Stimulated activated CD8-positive, alpha-beta memory T cell treated with anti-CD3 and anti-CD28 coated beads, Interleukin-15, amount 100 ng/mL, for 24 hours (primary cell): ENCODE measurements at regions not wholly inside any gene's neighbourhood (a gene's known extent, or its start where the extent isn't known, plus 50 kb on each side); places are given as distances from the start of the nearest gene placed in this dataset.

Experiments used
- DNase-seq: peaks from one replicate; pipeline ENCODE4 v3.0.0-alpha.2; 2020; ENCODE audit warnings: low read depth

GRCh38 chr5:165956854-165957253 is 2334.6 kb upstream of the WWC1 start:
- no peak for DNase-seq

- DNase-seq: no peak
Measured at GRCh38 chr5:165981671-165982070, 2309.8 kb upstream of the WWC1 start.

GRCh38 chr5:165996201-165996875 is 2295.1 kb upstream of the WWC1 start:
- DNase-seq: no peak

- DNase-seq: no peak
Measured at GRCh38 chr5:165999693-166000320, 2291.6 kb upstream of the WWC1 start.

- no peak for DNase-seq
Measured at GRCh38 chr5:166004006-166004405, 2287.4 kb upstream of the WWC1 start.

- no peak for DNase-seq
Measured at GRCh38 chr5:166013415-166013814, 2278.0 kb upstream of the WWC1 start.

DNA sequence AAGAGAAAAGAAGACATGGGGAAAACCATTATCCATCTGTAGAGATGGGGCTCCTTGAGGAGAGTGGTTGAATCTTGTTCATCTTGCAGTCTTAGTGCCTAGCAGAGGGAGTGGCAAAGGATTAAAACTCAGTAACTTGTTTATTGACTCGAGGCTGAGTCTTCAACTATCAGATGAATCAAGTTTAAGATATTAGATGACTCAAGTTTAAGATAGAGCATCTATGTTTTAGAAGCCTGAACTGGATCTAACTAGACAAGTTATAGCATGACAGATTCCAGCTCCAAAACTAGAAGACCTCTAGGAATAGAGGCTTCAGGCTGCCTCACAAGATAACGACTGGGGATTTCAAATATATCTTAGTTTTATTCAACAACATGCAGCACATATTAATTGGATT is 2277.2 kb upstream of the WWC1 start:
- no peak for DNase-seq

- DNase-seq: no peak
Measured at GRCh38 chr5:166018716-166019115, 2272.7 kb upstream of the WWC1 start.

- DNase-seq: no peak
Measured at GRCh38 chr5:166022065-166022464, 2269.4 kb upstream of the WWC1 start.

DNA sequence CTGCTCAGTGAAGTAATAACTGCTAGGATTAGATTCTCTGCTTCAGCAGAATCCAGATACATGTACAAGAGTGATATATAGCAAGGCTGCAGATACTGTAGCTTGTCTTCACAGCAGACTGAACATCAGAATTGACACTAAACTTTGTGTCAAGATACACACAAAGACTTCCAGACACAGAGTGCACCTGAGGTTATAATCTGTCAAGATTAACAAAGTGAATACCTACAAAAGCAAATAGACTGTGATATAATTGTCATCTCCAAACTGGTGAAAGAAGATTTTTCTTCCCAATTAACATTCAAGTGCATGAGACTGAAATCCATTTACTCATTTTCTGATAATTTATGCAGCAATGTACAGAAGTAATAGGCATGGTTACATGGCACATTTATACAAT is 2266.5 kb upstream of the WWC1 start:
- DNase-seq: no peak

- no peak for DNase-seq
Measured at GRCh38 chr5:166027582-166027981, 2263.9 kb upstream of the WWC1 start.

- no peak for DNase-seq
Measured at GRCh38 chr5:166031926-166032325, 2259.5 kb upstream of the WWC1 start.

DNA sequence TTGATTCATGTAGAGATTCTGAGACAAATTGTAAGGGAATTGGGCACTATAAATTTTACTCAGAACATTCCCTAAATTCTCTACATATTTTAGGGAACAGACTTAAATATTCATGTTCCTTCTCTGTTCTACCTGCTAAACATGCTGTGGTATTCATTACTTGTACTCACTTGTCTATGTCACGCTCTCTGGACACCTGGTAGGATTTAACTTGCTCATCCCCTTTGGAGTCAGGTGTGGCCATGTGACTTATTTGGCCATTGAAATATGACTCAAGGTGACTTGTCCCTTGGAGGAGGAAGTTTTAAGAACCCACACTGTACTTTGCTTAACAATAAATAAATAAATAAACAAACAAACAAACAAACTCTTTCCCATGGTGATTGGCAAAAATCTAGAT is 2258.8 kb upstream of the WWC1 start:
- no peak for DNase-seq

- no peak for DNase-seq
Measured at GRCh38 chr5:166045961-166046360, 2245.5 kb upstream of the WWC1 start.

GRCh38 chr5:166046956-166047355 is 2244.5 kb upstream of the WWC1 start:
- no peak for DNase-seq

- no peak for DNase-seq
Measured at GRCh38 chr5:166050531-166050930, 2240.9 kb upstream of the WWC1 start.

- no peak for DNase-seq
Measured at GRCh38 chr5:166058660-166059059, 2232.8 kb upstream of the WWC1 start.

GRCh38 chr5:166062094-166062493 is 2229.4 kb upstream of the WWC1 start:
- DNase-seq: no peak

DNA sequence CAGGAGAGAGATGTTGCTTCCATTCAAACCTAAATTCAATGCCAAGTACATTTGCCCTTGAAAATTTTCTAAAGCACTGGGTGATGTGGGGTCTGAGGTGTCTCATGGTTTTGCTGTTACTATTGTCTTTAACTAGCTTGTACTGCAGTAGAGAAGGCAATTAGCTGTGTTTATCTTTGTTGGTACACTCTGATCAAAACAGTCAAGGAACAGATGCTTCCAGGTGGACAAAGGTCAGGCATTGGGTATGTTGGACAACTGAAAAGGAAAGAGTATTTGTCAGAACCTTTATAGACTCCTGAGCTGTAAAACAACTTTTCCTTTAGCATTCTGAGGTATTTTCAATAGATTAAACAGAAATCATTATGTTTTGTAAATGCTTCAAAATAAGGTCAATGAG is 2228.7 kb upstream of the WWC1 start:
- DNase-seq: no peak

DNA sequence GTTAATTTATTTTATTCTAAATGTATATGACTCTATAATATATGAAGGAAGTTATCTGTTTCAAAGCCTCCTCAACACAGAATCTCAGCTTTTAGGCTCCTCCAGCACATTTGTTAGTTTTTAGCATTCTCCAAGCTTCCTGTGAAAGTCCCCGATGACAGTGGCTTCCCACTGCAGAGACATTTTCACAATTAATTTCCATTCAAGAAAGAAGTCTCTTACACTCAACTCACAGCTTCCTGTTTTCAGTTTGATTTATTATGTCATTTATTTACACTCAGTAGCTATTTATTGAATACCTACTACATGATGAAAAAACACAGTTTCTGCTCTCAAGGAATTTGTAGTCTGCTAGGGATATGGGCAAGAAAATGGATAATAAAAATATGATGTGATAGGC is 2228.2 kb upstream of the WWC1 start:
- DNase-seq: no peak

DNA sequence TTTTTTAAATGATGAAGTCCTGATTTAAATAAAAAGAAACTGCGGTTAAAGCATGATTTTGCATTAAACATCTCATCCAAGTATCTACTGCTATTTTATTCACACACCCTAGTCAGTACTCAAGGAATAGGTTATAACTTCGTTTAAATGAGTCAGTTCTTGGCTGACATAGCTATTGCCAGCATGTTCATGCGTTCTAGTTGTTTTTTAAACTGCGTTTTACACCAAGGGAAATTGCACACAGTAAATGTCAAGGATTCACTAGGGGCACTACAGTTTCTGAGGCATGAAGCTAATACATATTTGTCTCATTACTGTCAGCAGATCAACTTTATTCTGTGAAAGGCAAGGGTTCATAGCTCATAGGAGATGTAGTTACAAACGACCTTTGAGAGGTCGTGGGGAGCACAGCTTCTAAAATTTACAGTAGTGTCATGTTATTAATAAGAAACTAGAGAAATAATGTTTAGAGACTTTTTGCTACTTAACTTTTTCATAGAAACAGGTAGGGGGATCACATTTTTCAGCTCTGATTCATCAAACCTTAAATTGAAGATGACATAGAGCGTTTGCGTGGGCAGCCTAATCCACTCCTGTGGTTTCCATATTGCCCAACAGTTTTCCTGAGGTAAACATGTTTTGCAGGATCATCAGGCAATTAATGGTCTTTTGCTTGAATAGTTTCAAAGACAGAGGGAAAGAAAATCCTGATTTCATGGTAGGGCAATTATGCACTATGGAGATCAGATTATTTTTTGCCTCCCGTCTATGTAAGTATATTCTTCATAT is 2222.7 kb upstream of the WWC1 start:
- no peak for DNase-seq

GRCh38 chr5:166073901-166074581 is 2217.4 kb upstream of the WWC1 start:
- no peak for DNase-seq
